HG02938 (cell line): ENCODE measurements at regions not wholly inside any gene's neighbourhood (a gene's known extent, or its start where the extent isn't known, plus 50 kb on each side); places are given as distances from the start of the nearest gene placed in this dataset.
A peak's percentile ranks its signal among the peaks of the same experiment; 100 is the strongest.

Source experiments
- ATAC-seq: cut with Tn5 transposase; IDR thresholded peaks from one replicate; pipeline ENCODE4 v1.9.1; 2021; ENCODE audit warnings: mild to moderate bottlenecking, moderate library complexity; ENCODE audit not compliant: unreplicated experiment

DNA sequence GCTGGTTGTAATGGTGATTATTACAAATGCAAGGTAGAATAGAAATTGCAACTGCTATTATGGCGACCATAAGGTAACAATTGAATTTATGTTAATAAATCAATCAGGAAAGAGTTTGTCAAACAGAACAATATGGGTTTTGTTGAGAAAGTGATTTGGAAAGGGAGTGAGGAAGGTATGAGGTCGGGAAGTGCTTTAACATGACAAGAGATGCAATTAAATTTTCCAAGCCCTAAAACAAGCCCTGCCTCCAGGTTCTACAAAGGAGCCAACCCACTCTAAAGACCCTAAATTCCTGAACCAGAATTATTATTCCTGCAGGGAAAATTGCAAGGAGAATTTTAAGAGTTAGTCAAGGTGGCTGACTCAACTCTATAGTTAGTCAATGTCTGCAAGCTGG, 363.7 kb downstream of the BMPER start:
- ATAC-seq = no peak

DNA sequence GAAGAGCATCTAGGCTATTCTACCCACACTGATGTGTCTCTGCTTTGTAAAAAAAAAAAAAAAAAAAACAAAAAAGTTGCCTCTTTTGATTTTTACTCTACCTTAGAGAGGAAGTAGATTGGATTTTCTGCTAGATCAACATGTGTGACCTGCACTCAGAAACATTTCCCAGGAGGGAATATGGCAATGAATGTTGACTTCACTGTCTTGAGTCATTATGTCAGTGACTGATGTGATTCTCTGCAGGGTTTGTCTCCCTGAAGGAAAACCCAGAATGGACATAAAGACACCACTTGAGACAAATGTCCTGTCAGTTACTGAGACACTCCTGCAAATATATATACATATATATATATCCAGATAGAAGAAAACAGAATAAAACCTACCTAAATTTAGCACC, 370.3 kb downstream of the BMPER start:
- ATAC-seq = no peak

DNA sequence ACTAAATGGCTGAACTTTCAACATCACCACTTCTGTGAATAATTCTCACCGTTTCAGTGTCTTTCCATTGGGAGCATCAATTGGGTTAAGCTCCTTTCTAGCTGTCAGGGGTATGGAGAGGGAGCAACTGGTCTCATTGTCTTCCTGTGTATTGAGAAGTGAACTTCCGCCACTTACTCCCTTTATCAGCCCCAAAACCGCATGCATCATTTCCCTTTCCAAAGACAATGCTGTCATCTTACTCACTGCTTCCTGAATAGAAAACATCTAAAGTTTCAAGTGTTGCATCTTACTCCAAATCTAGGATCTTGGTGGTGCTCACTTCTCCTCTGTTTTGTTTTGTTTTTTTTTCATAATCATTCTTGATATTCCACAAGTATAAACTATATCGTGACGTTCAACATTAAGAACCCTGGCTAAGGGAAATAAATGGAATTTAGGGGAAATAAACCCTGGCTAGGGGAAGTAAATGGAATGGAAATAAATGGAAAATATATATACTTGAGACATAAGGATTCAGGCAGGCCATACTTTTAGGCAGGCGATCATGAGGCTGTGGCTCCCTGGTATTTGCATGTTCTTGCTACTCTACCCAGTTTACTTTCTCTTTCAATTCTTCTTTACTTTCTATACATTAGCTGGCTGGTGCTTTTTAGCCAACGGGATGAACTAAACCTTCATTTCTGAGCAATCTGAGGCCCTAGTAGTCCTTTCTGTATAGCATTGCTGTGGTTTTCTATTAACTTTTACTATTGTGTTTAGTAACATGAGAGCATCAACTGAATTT, 371.9 kb downstream of the BMPER start:
- ATAC-seq = no peak

DNA sequence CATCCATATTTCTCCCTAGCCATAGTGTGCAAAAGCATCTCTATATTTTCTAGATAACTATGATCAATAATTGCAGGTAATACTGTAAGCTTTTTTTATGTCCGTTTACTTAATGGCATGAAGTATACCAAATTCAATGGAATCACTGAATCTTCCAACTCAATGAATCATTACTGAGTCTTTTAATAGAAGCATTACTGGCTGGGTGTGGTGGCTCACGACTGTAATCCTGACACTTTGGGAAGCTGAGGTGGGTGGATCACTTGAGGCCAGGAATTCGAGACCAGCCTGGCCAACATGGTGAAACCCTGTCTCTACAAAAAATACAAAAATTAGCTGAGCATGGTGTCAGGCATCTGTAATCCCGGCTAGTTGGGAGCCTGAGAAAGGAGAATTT, 372.5 kb downstream of the BMPER start:
- no peak for ATAC-seq

DNA sequence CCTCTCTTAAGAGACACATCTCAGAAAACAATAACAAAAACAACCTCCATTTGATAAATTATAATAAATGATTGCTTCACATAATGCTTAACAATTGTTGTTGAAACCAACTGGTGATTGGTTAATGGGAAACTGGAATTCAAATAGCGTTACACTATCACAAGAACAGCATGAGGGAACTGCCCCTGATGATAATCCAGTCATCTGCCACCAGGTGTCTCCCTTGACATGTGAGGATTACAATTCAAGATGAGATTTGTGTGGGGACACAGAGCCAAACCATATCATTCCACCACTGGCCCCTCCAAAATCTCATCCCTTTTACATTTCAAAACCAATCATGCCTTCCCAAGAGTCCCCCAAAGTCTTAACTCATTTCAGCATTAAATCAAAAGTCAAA, 375.9 kb downstream of the BMPER start:
- ATAC-seq = no peak

DNA sequence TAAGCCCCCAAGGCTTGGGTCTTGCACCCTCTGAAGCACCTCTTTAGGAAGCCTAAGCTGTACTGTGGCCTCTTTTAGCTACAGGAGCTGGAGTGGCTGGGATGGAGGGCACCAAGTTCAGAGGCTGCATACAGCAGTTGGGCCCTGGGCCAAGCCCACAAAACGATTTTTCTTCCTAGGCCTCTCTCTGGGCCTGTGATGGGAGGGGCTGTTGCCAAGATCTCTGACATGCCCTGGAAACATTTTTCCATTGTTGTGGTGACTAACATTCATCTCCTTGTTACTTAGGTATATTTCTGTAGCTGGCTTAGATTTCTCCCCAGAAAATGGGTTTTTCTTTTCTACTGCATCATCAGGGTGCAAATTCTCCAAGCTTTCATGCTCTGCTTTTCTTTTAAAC, 375.7 kb upstream of the NPSR1 start:
- ATAC-seq = no peak

DNA sequence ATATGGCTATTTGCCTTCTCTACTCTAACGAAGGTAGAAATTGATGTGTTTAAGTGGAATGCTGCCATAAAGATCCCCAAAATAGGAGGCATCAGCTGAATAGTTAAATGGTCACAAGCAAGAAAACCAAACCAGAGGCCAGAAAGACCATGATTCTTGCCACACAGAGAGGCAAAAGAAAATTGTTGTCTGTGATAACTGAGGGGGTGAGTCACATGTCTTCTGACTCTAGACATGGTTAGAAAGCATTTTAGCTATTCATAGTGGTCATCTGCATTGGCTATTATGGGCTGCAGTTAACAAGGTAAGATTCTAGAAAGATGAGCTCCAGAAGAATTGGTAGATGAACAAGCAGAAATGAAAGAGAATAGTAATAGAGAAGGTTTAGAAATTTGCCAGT, 361.4 kb upstream of the NPSR1 start:
- ATAC-seq = no peak

DNA sequence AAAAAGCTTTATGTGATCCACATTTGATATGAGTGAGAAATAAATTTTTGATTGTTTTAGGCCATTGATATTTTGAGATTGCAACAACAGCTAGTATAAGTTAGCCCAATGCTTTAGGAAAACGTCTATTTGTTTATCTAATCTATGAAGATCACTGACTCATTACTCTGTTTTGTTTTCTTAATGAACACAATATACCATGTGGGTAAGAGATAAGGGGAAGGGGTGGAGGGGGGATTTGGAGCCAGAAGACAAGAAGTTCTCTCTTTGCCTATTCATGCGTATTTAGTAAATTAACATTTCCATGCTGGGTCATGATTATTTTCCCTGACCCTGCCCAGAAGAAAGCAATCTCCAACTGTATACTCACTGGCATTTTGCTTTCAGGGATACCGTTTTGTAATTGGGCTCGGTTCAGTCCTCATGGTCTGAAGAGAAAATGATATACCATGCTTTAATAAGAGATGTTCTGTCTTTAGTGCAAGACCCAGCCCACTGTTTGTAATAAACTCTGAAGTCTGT, 359.5 kb upstream of the NPSR1 start:
- ATAC-seq = no peak

DNA sequence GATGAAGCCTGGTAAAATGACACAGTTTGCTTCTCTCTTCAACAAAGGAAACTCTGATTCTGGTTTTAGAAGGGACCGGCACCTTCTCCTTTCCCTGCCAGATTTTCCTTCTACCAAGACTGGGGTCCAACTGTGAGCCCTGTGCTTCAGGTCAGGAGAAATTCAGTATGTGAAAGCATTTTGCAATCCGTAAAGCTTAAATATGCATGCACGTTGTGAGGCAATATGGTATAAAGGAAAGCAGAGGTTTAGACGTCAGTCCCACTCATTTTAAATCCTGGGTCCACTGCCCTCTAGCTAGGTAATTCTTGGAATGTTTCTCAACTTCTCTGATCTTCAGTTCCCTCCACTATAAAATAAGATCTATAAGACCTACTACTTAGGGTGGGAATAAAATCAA, 359.0 kb upstream of the NPSR1 start:
- ATAC-seq = no peak

DNA sequence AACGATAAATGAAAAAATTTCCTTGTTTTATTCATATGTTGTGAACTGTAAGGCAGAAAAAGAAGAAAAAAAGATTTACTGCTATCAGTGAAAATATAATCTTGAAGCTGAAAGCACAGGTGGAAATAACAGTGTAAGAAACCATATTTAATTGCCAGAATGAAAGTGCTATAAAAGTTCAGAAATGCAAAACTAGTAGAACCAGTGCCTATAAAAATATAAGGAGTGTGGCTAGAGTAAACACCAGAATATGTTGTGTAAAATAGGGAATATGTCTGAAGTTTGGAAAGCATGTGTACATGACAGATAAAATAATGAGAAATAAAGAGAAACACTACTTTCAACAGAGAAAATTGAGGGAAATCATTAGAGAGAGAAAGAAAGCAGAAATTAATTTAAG, 350.5 kb upstream of the NPSR1 start:
- ATAC-seq = no peak

DNA sequence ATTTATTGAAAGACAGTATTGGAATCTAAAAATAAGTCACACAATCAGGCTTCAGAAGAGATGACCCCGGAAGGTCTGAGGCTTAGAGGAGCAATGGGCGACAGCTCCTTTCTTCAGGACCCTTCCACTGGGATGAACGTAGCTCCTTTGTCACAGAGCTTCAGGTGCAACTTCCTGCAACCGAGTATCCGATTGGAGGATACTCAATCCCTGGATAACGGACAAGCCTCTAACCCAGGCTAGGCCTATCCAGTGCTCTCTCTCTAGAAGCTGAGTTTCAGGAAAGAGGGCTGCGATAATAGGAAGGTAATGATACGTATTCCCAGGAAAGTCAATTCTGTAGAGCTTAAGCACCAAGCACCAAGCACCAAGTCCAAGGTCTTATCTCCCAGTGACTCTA, 349.4 kb upstream of the NPSR1 start:
- ATAC-seq = no peak

DNA sequence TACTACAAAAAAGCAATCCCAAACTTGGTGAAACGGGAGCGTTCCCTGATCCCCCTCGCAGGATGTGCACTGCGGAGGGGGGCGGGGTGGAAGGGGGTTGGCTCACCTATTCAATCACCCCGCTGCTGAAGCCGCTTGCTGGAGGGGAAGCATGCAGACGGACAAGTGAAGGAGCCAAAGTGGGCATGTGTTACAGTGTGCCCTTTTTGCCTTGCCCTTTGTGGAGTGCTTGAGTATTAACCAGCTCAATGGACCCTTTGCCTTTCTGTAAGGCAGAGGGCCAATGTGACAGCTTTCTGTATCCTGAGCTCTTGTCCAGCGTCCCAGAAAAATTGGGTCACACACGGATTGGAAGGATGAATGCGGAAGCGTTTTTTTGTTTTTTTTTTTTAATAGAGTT, 348.9 kb upstream of the NPSR1 start:
- ATAC-seq = no peak

DNA sequence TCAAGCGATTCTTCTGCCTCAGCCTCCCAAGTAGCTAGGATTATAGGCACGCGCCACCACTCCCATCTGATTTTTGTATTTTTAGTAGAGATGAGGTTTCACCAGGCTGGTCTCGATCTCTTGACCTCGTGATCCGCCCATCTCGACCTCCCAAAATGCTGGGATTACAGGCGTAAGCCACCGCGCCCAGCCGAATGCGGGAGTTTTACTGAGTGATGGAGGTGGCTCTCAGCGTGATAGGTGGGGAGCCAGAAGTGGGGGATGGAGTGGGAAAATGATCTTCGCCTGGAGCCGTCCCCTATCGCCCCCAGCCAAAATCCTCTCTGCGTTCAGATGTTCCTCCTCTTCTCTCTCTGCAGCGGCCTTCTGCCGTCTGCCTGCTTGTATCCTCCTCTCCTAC, 348.4 kb upstream of the NPSR1 start:
- no peak for ATAC-seq

DNA sequence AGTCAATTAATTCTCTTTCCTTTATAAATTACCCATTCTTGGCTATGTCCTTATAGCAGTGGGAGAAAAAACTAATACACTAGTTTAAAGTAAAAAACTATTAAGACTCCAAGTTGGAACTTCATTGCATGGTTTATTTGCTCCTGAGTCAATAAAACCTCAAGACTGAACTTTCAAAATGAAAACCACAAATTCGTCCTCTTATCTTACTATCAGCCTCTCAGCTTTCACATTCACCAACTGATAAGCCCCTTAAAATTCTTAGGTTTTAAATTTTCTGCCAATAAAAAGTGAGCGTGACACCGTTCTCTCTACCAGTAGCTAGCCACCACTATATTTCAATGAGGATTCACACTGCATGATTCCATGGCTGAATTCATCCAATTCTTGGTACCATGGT, 346.4 kb upstream of the NPSR1 start:
- ATAC-seq = no peak

DNA sequence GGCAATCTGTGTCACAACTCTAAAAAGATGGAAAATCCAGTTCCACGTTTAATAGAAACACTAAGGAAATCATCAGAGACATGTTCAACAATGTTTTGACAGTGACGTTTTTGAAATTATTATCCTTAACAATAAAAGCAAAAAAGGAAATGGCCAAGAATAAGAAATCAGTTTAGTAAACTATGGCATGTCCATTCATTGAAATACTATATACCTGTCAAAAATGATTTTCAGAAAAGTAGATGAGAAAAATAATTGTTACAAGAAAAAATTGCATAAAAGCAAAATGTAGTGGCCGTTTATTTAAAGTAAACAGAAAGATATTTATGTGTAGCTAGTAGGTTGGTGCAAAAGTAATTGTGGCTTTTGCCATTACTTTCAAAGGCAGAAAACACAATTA, 345.4 kb upstream of the NPSR1 start:
- no peak for ATAC-seq

DNA sequence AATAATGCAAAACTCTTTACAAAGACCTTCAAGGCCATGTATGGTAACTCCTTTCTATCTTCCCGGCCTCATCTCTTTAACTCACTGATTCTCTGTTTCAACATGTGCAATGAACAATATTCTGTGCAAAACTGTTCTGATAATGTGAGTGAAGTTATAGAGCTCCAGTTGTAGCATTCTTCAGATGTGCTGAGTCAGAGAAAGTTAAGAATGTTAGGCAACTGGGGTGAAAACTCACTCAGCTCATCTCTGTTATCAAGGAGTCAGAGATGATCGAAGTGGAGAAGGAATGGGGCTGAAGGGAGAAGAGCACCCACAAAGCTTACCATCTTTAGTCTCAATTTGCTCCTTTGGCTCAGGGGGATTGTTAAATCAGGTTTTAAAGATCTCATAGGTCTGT, 344.7 kb upstream of the NPSR1 start:
- no peak for ATAC-seq

DNA sequence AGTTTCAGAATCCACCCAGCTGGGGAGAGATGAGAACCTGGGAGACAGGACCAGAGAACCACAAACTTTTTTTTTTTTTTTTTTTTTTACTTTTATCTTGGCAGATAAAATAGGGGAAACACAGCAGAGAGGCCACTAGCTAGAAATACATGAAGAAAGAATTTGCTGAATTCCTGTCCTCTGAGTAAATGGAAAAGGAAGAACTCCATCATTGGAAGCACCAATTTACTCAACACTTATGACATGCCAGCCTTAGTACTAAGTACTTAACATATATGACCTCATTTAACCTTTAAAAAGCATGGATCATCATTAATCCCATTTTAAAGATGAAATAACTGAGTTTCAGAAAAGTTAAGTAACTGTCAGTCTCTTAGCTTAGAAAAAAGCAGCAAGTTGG, 343.0 kb upstream of the NPSR1 start:
- no peak for ATAC-seq

DNA sequence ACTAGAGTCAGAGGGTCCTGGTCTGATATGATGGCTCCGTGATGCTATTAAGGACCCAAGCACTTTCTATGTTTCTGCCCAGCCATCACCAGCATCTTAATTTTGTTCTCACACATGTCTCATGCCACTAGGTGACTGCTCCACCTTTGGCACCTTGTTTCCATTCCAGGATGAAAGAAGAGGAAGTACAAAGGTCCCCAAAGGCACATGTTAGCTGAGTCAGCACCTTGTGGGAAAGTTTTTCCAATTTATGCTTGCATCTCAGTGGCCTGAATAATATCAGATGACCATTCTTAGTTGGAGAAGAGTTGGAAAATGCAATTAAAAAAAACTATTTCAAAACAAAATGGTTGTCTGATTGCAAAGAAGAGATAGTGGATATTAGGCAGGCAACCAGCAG, 341.0 kb upstream of the NPSR1 start:
- no peak for ATAC-seq

DNA sequence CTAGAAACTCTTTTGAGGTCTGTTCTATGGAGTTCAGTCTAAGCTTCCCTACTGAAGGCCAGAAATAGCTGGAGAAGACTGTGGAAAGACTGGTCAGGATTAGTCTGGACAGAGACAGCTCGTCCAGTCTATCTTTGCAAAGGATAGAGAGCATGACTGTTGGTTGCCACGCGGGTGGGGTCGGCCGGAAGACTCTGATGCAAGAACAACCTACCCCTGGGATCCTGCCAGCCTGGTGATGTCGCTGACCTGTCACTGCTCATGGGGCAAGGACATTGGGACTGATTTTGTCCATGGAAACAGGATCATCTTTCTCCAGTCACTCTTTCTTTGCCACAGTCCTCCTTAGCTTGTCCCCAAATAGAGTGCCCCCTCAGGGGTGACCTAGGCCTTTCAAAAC, 337.6 kb upstream of the NPSR1 start:
- no peak for ATAC-seq

DNA sequence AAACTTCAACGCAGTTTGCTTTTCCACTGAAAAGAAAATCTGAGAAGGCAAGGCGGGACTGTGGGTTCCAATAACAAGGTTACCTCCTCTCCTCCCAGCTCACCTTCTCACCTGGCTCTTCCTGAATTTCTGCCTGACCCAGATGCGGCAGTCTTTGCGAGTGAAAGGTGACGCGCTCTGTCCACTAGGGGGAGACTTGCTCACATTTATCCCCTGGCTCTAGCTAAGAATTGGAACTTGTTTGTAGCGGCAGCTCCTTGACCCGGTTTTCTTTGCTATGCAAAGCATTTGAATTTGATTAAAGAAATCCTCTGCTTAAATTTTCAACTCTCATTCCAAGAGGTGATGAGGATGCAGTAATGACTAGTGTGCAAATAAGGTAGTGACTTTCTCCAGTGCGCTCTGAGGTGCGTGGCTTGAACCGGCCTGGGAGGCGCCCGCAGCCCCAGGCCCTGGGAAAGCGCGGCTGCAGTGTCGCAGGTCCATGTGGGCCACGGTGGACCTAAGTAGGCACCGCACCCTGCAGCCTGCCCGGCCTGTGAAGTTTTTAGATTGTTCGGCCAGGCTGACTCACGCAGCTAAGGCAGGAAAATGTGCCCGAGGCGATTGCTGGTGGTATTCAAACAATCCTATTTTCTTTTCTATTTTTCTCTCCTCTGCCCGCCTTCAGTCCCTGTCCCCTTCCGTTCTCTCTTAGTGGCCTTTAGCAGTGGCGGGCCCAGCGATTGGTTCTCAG, 336.9 kb upstream of the NPSR1 start:
- ATAC-seq = peak; percentile 88

DNA sequence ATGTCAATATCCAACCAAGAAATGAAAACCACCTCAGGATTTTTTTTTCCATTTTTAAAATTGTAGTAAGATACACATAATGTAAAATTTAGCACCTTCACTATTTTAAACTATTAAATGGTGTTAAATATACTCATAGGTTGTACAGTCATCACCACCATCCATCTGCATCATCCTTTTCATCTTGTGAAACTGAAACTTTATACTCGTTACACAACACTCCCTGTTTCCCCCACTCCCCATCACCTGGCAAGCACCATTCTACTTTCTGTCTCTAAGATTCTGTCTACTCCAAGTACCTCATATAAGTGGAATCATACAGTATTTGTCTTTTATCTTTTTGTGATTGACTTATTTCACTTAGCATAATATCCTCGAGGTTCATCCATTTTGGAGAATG, 335.2 kb upstream of the NPSR1 start:
- peak; percentile 43 for ATAC-seq

DNA sequence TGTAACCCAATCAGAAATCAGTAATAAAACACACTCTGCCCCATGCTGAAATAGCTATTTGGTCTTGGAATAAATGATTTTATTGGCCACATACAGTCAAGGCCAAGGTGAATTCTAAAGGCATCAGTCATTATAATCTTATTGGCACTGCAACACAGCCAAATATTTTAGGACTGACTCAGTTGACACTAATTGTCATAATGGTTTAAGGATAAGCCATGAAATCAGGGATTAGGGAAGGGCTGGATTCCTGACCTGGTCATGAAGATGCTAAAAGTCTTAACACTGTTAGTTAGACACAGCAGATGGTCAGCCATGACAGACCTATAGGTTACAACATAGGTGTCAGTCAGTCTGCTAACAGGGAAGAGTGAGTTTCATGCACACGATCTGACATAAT, 330.3 kb upstream of the NPSR1 start:
- ATAC-seq = no peak
